Liver (tissue), 8 donors: ENCODE measurements at regions not wholly inside any gene's neighbourhood (a gene's known extent, or its start where the extent isn't known, plus 50 kb on each side); places are given as distances from the start of the nearest gene placed in this dataset.

ENCODE experiments used
- DNase-seq: peaks from one replicate; pipeline ENCODE4 v3.0.0-alpha.2; 2017; ENCODE audit warnings: low spot score
- H3K27ac ChIP-seq, 2 donors: one replicate each; pipeline ENCODE4 v1.7.0; 2013; ENCODE audit warnings: inconsistent platforms in 2 of 2, low read length in 2 of 2, control low read depth in 1 of 2, low read depth in 1 of 2, mild to moderate bottlenecking in 1 of 2
- H3K27me3 ChIP-seq, 4 donors: one replicate each; pipeline versions ENCODE4 v1.6.1 to v1.7.0; 2013; ENCODE audit warnings: low read length in 3 of 4, inconsistent platforms in 1 of 4, mild to moderate bottlenecking in 1 of 4, moderate library complexity in 1 of 4; ENCODE audit not compliant: control insufficient read depth in 4 of 4, insufficient read depth in 4 of 4
- H3K36me3 ChIP-seq, 4 donors: one replicate each; pipeline versions ENCODE4 v1.6.1 to v1.7.0; 2013; ENCODE audit warnings: low read length in 3 of 4, mild to moderate bottlenecking in 3 of 4, low read depth in 1 of 4, moderate library complexity in 1 of 4; ENCODE audit not compliant: control insufficient read depth in 4 of 4, insufficient read depth in 3 of 4
- H3K4me1 ChIP-seq, 4 donors: one replicate each; pipeline versions ENCODE4 v1.6.1 to v1.7.0; 2013; ENCODE audit warnings: low read length in 3 of 4, mild to moderate bottlenecking in 3 of 4, moderate library complexity in 1 of 4; ENCODE audit not compliant: control insufficient read depth in 4 of 4, insufficient read depth in 4 of 4
- H3K4me3 ChIP-seq, 3 donors: one replicate each; pipeline versions ENCODE4 v1.6.1 to v1.7.0; 2013; ENCODE audit warnings: low read length in 3 of 3, control low read depth in 1 of 3, low read depth in 1 of 3, mild to moderate bottlenecking in 1 of 3
- H3K9ac ChIP-seq, 2 donors: one replicate each; pipeline ENCODE4 v1.7.0; 2013; ENCODE audit warnings: low read length in 2 of 2, mild to moderate bottlenecking in 2 of 2, moderate library complexity in 2 of 2, control low read depth in 1 of 2, low read depth in 1 of 2
- H3K9me3 ChIP-seq, 4 donors: one replicate each; pipeline versions ENCODE4 v1.6.1 to v1.7.0; 2013; ENCODE audit warnings: low read length in 3 of 4; ENCODE audit not compliant: control insufficient read depth in 4 of 4
- ATF3 ChIP-seq: IDR thresholded peaks from 2 replicates; pipeline ENCODE4 v1.6.1; 2016; ENCODE audit warnings: antibody characterized with exemption
- CTCF ChIP-seq: fragments of 150-350 bp; IDR thresholded peaks from 2 replicates; pipeline ENCODE4 v1.5.1; 2017; ENCODE audit warnings: improper control_type of control experiment, low read depth, low read length; ENCODE audit not compliant: missing input control
- EGR1 ChIP-seq, 2 donors: IDR thresholded peaks; 2 replicates each; pipeline ENCODE4 v1.6.1; 2016 to 2018; ENCODE audit warnings: antibody characterized with exemption in 2 of 2, low read depth in 2 of 2
- FOXA1 ChIP-seq: IDR thresholded peaks from 2 replicates; pipeline ENCODE4 v1.6.1; 2016; ENCODE audit warnings: antibody characterized with exemption
- FOXA2 ChIP-seq: IDR thresholded peaks from 2 replicates; pipeline ENCODE4 v1.6.1; 2016; ENCODE audit warnings: antibody characterized with exemption
- GABPA ChIP-seq, 2 donors: IDR thresholded peaks in 1 of 2; conservative IDR thresholded peaks in 1 of 2; 2 replicates each; pipeline ENCODE4 v1.6.1; 2016; ENCODE audit warnings: antibody characterized with exemption in 2 of 2, mild to moderate bottlenecking in 1 of 2, moderate library complexity in 1 of 2
- HNF4G ChIP-seq: IDR thresholded peaks from 2 replicates; pipeline ENCODE4 v1.6.1; 2016; ENCODE audit warnings: antibody characterized with exemption
- JUND ChIP-seq, 2 donors: IDR thresholded peaks; 2 replicates each; pipeline ENCODE4 v1.6.1; 2016; ENCODE audit warnings: antibody characterized with exemption in 2 of 2
- MAX ChIP-seq: IDR thresholded peaks from 2 replicates; pipeline ENCODE4 v1.6.1; 2016; ENCODE audit warnings: antibody characterized with exemption
- NR2F2 ChIP-seq: IDR thresholded peaks from 2 replicates; pipeline ENCODE4 v1.6.1; 2016; ENCODE audit warnings: antibody characterized with exemption
- RAD21 ChIP-seq, 2 donors: IDR thresholded peaks; 2 replicates each; pipeline ENCODE4 v1.6.1; 2016; ENCODE audit warnings: antibody characterized with exemption in 2 of 2, mild to moderate bottlenecking in 2 of 2
- RXRA ChIP-seq, 2 donors: IDR thresholded peaks; 2 replicates each; pipeline ENCODE4 v1.6.1; 2017 to 2018; ENCODE audit warnings: antibody characterized with exemption in 2 of 2, mild to moderate bottlenecking in 1 of 2
- SP1 ChIP-seq: IDR thresholded peaks from 2 replicates; pipeline ENCODE4 v1.6.1; 2018; ENCODE audit warnings: antibody characterized with exemption, mild to moderate bottlenecking
- TAF1 ChIP-seq: conservative IDR thresholded peaks from 2 replicates; pipeline ENCODE4 v1.6.1; 2016; ENCODE audit warnings: antibody characterized with exemption, mild to moderate bottlenecking
- ZBTB33 ChIP-seq: IDR thresholded peaks from 2 replicates; pipeline ENCODE4 v1.6.1; 2016; ENCODE audit warnings: antibody characterized with exemption
- WGBS: extraction: QIAGEN DNeasy Blood & Tissue Kit; methylation state at CpG from one replicate; pipeline ENCODE4 v1.1.7; 2013; 5-methylcytosine and 5-hydroxymethylcytosine counted together
- donor health status: healthy.
- donor health status: healthy.
- donor health status: healthy.
- donor health status: healthy.
- donor health status: healthy.

GRCh38 chr3:34207806-34208205, 409.4 kb downstream of the PDCD6IP start:
- no peak for DNase-seq
- Histone ChIP-seq H3K9ac (no peak overlapping the region), H3K9me3 (peaks cover 0 to 3% (median 1%) of the 10 kb centered on the region in 4 donors), H3K27ac (no peak overlapping the region), H3K4me1 (no peaks in the 10 kb centered on the region), H3K4me3 (no peak overlapping the region), H3K36me3 (no peaks in the 10 kb centered on the region), H3K27me3 (no peaks in the 10 kb centered on the region)
- 81% methylated on average over 1 of the region's 1 CpG for WGBS
- TF ChIP-seq TAF1, result no peak
- no peak for TF ChIP-seq CTCF
- no peak for TF ChIP-seq FOXA1
- no peak for TF ChIP-seq RAD21 (IDR thresholded peaks at IDR 0.05)
- no peak for TF ChIP-seq HNF4G
- TF ChIP-seq GABPA (IDR thresholded peaks at IDR 0.05 in 1 of 2, conservative IDR thresholded peaks at IDR 0.05 in 1 of 2), result no peak
- no peak for TF ChIP-seq SP1
- no peak for TF ChIP-seq NR2F2
- no peak for TF ChIP-seq EGR1 (IDR thresholded peaks at IDR 0.05; ENCODE audit: low read depth in 2 of 2)
- TF ChIP-seq ATF3, result no peak
- TF ChIP-seq MAX, result no peak
- no peak for TF ChIP-seq RXRA (IDR thresholded peaks at IDR 0.05)
- no peak for TF ChIP-seq JUND (IDR thresholded peaks at IDR 0.05)
- TF ChIP-seq ZBTB33, result no peak

GRCh38 chr3:34212175-34212574, 413.7 kb downstream of the PDCD6IP start:
- WGBS, result 53% methylated on average over 2 of the region's 2 CpGs
- no peak for DNase-seq
- Histone ChIP-seq H3K27me3 (peaks cover 0 to 2% (median 0%) of the 10 kb centered on the region in 4 donors), H3K4me3 (no peak overlapping the region), H3K36me3 (no peaks in the 10 kb centered on the region), H3K4me1 (no peaks in the 10 kb centered on the region), H3K9me3 (no peaks in the 10 kb centered on the region), H3K9ac (no peak overlapping the region), H3K27ac (no peak overlapping the region)
- TF ChIP-seq HNF4G, result no peak
- no peak for TF ChIP-seq SP1
- no peak for TF ChIP-seq CTCF
- no peak for TF ChIP-seq FOXA1
- TF ChIP-seq GABPA (IDR thresholded peaks at IDR 0.05 in 1 of 2, conservative IDR thresholded peaks at IDR 0.05 in 1 of 2), result no peak
- TF ChIP-seq NR2F2, result no peak
- no peak for TF ChIP-seq ATF3
- TF ChIP-seq FOXA2, result no peak
- TF ChIP-seq RAD21 (IDR thresholded peaks at IDR 0.05), result no peak
- no peak for TF ChIP-seq JUND (IDR thresholded peaks at IDR 0.05)
- TF ChIP-seq RXRA (IDR thresholded peaks at IDR 0.05), result no peak
- no peak for TF ChIP-seq TAF1
